HG02852 (cell line): ENCODE measurements at regions not wholly inside any gene's neighbourhood (a gene's known extent, or its start where the extent isn't known, plus 50 kb on each side); places are given as distances from the start of the nearest gene placed in this dataset.
"Not testable (repeated sequence)": the region's sequence is repeated elsewhere in the genome, so short reads cannot be mapped to it uniquely, and the experiment has no call there.

ENCODE experiments used
- ATAC-seq: cut with Tn5 transposase; IDR thresholded peaks from one replicate; pipeline ENCODE4 v1.9.1; 2021; ENCODE audit warnings: mild to moderate bottlenecking, moderate library complexity; ENCODE audit not compliant: unreplicated experiment

- not testable (repeated sequence) for ATAC-seq
Observed at GRCh38 chr14:106477600-106477999, 951.2 kb downstream of the TMEM121 start.

DNA sequence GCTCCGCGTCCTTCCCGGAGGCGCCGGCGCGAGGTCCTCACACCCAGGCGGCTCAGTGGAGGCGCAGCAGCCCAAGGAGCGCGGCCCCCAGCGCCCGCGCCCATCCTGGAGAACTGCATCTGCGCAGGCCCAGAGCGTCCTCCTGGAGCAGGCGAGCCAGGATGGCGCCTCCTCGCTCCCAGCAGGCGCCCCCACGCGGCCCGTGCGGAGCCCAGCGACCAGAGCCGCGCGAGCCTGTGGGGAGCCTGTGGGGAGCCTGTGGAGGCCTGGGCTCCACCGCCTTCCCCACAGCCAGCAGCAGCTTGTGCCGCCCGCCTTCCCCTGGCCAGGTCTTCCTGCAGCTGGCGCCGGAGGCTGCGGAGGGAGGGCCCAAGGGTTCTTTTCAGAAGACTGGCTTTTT is 953.9 kb downstream of the TMEM121 start:
- ATAC-seq, result not testable (repeated sequence)

GRCh38 chr14:106482213-106482612 is 955.8 kb downstream of the TMEM121 start:
- ATAC-seq, result not testable (repeated sequence)

GRCh38 chr14:106487600-106487999 is 961.2 kb downstream of the TMEM121 start:
- no peak for ATAC-seq

GRCh38 chr14:106488291-106488690 is 961.9 kb downstream of the TMEM121 start:
- no peak for ATAC-seq

DNA sequence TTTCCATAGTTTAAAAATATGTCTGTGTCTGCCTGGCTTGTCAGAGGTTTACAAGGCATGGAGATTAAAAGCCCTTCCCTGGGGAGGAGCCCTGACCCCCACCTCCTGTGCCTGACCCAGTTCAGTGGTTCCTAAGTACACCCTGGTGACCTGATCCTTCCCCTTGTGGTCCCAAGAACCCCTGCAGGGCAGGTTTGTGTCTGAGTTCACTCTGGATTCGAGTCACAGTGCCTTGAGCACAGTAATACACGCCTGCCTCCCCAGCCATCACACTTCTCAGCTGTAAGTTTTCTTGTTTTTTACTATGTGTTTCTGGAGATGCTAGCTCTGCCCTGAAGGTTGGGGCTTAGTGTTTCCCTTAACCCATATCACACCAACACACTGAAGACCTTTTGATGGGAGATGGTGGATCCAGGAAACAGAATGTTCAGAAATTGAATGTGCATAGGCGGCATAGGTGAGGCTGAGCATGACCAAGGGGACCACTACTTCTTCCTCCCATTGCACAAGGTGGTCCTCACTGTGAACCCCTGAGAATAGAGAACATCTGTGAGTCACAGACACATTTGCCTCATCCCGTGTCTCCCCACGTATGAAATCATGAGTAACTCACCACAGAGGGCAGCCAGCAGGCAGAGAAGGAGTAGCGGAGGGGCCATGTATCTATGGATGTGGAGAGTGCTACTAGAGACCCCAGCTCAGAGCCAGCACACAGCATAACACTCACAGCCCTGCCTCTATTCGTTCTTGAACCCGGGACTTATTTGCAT is 962.9 kb downstream of the TMEM121 start:
- ATAC-seq, result no peak

DNA sequence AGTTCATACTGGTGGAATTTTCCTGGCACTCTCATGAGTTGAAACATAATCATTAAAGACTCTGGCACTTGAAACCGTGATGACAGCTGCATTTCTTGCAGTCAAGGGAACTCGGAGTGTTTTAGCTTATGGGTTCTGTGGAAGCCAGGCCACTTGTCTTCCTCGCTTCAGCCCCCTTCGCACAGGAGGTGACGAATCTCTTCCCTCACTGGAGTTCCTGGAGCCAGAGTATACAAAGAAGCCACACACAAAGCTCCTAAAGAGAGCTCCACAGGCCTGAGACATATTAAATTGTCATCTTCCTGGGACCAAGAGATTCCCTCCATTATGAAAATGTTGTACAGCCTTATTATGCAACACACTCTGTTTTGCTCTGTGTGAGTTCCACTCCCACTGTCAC is 964.1 kb downstream of the TMEM121 start:
- no peak for ATAC-seq

DNA sequence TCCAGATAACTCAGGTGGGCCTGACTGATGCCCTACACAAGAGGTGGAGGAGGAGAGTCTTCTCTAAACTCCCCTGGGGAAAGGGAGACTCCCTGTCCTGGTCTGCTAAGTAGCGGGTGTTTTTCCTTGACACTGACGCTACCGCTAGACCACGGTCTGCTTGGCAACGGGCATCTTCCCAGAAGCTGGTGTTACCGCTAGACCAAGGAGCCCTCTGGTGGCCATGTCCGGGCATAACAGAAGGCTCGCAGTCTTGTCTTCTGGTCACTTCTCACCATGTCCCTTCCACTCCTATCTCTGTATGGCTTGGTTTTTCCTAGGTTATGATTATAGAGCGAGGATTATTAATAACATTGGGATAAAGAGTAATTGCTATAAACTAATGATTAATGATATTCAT is 965.5 kb downstream of the TMEM121 start:
- no peak for ATAC-seq

DNA sequence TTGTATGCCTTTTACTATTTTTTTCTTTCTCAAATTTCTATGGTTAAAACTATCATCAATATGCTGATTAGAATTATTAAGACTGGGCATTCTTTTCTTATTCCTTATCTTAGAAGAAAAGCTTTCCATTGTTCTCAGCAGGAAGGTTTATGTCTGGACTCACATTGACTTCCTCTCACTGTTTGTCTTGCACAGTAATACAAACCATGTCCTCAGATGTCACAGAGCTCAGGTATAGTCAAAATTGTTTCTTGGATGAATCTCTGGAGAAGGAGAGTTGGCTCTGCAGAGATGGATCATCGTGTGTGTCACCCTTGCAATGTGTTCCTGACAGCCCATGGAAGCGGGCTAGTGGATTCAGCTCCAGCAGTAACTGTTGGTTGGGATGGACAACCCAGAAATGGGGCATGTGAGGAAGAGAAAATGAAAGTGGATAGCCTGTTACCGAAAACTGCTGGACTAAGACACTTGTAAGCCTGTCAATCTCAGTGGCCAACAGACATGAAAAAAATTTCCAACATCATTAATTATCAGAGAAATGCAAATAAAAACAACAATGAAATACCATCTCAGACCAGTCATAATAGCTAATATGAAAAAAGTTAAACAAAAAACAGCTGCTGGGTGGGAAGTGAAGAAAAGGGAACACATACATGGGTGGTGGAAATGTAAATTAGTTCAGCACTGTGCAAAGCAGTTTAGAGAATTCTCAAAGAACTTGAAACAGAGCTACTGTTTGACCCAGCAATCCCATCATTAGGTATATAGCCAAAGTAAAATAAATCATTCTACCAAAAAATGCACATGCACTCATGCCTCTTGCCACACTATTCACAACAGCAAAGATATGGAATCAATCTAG is 967.8 kb downstream of the TMEM121 start:
- ATAC-seq, result no peak

DNA sequence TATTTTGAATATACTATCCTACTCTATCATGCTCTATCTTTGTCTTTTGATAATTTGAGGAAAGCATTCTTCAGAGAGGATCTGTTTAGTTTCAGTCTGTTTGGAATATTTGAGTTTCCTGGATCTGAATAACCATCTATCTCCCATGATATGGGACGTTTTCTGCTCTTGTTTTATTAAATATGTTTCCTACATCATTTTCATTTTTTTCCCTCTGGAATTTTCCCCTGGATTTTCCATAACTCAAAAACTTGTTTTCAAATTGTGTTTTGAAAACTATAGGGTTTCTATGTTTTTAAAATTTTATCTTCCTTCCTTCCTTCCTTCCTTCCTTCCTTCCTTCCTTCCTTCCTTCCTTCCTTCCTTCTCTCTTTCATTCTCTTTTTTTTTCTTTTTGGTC is 974.2 kb downstream of the TMEM121 start:
- no peak for ATAC-seq

- no peak for ATAC-seq
Observed at GRCh38 chr14:106501898-106502297, 975.5 kb downstream of the TMEM121 start.

DNA sequence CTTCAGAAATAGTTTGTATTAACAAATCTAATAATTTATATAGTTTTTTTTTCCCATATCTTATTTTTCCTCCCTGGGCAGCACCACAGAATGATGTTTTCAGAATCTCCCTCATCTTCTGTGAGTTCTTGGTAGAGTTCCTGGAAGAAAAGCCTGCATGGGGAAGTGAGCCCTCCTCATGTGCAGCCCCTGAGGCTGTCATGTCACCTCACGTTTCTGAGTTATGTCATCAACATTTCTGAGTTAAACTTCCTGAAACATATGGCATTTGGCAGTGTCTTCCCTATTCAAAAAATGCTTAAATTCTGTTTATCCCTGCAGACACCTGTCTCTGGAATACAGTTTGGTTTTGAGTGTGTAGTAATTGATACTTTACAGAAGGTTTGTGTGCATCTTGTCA is 979.0 kb downstream of the TMEM121 start:
- ATAC-seq, result no peak

GRCh38 chr14:106506881-106507305 is 980.5 kb downstream of the TMEM121 start:
- ATAC-seq, result no peak

DNA sequence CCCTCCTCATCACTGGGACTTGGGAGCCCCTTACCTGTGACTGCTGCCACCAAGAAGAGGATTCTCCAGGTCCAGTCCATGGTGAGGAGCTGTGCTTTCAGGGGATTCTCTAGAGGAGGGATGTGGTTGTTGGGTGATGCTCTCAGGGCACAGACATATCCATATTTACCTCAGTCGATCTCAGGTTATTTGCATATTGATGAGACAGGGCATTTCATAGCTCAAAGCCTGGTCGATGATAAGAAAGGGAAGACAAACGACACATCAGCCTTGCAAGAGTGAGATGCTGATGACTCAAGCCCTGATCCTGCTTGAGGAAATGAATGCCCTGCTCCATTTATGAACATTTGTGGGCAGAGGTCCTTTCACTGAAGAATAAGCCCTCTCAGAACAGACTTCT is 981.0 kb downstream of the TMEM121 start:
- no peak for ATAC-seq

GRCh38 chr14:106508216-106508615 is 981.8 kb downstream of the TMEM121 start:
- no peak for ATAC-seq

GRCh38 chr14:106509176-106509575 is 982.8 kb downstream of the TMEM121 start:
- ATAC-seq, result no peak

GRCh38 chr14:106509807-106510206 is 983.4 kb downstream of the TMEM121 start:
- ATAC-seq, result no peak

DNA sequence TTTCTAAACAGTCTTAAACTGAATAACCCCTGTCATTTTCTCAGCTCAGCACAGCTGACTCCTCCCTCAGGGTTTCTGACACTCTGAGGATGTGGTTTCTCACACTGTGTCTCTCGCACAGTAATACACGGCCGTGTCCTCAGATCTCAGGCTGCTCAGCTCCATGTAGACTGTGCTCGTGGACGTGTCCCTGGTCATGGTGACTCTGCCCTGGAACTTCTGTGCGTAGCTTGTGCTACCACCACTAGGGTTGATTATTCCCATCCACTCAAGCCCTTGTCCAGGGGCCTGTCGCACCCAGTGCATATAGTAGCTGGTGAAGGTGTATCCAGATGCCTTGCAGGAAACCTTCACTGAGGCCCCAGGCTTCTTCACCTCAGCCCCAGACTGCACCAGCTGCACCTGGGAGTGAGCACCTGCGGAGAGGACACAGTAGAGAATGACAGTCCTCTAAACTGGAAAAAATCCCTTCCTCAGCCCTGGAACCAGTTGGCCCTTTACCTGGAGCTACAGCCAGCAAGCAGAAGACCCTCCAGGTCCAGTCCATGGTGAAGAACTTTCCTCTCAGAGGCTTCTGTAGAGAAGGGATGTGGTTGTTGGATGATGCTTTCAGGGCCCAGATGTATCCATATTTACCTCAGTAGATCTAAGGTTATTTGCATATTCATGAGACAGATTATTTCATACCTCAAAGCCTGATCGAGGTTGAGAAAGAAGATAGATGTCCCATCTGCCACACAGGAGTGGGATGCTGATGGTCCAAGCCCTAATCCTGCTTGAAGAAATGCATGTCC is 984.8 kb downstream of the TMEM121 start:
- ATAC-seq, result no peak

- no peak for ATAC-seq
Observed at GRCh38 chr14:106511800-106512198, 985.4 kb downstream of the TMEM121 start.

GRCh38 chr14:106513302-106513701 is 986.9 kb downstream of the TMEM121 start:
- no peak for ATAC-seq
